Smooth muscle cell (in vitro differentiated cells): ENCODE measurements at regions not wholly inside any gene's neighbourhood (a gene's known extent, or its start where the extent isn't known, plus 50 kb on each side); places are given as distances from the start of the nearest gene placed in this dataset.
A peak's percentile ranks its signal among the peaks of the same experiment; 100 is the strongest.

Source experiments
- DNase-seq: peaks from one replicate; lab custom pipeline; 2025; ENCODE audit not compliant: unreplicated experiment; lab: John Stamatoyannopoulos, UW
- H2AFZ ChIP-seq: fragments of 200-600 bp; sonication (generic); 2 replicates; pipeline ENCODE4 v1.6.0; 2016; ENCODE audit warnings: antibody characterized with exemption, low read depth, mild to moderate bottlenecking
- H3F3A ChIP-seq: fragments of 200-600 bp; sonication (generic); 2 replicates; pipeline ENCODE4 v1.6.0; 2017; ENCODE audit warnings: antibody characterized with exemption, low read depth
- H3K27ac ChIP-seq: fragments of 200-600 bp; sonication (generic); 2 replicates; pipeline ENCODE4 v1.5.1; 2016; ENCODE audit warnings: low read depth, mild to moderate bottlenecking
- H3K27me3 ChIP-seq: fragments of 200-600 bp; sonication (generic); 2 replicates; pipeline ENCODE4 v1.6.1; 2016; ENCODE audit warnings: low read depth, mild to moderate bottlenecking
- H3K36me3 ChIP-seq: fragments of 200-600 bp; sonication (generic); 2 replicates; pipeline ENCODE4 v1.5.1; 2016; ENCODE audit warnings: low read depth
- H3K4me1 ChIP-seq: fragments of 200-600 bp; sonication (generic); 2 replicates; pipeline ENCODE4 v1.5.1; 2016; ENCODE audit warnings: low read depth
- H3K4me2 ChIP-seq: fragments of 200-600 bp; sonication (generic); 2 replicates; pipeline ENCODE4 v1.6.0; 2016; ENCODE audit warnings: mild to moderate bottlenecking
- H3K4me3 ChIP-seq: fragments of 200-600 bp; sonication (generic); 2 replicates; pipeline ENCODE4 v1.5.1; 2016; ENCODE audit warnings: mild to moderate bottlenecking
- H3K79me2 ChIP-seq: fragments of 200-600 bp; sonication (generic); 2 replicates; pipeline ENCODE4 v1.6.0; 2016; ENCODE audit warnings: low read depth, mild to moderate bottlenecking
- H3K9ac ChIP-seq: fragments of 200-600 bp; sonication (generic); 2 replicates; pipeline ENCODE4 v1.6.0; 2016; ENCODE audit warnings: low read depth
- H3K9me3 ChIP-seq: fragments of 200-600 bp; sonication (generic); replicated peaks from 2 replicates; pipeline ENCODE4 v1.5.1; 2016; ENCODE audit warnings: low read depth
- H4K20me1 ChIP-seq: fragments of 200-600 bp; sonication (generic); 2 replicates; pipeline ENCODE4 v1.6.0; 2016; ENCODE audit warnings: low read depth
- WGBS: methylation state at CpG from one replicate; pipeline ENCODE4 v1.1.7; 2016; ENCODE audit warnings: low lambda C conversion rate; 5-methylcytosine and 5-hydroxymethylcytosine counted together
- TF ChIP-seq, protein P1 (sequence below): fragments of 200-600 bp; sonication (generic); IDR thresholded peaks from 2 replicates; pipeline ENCODE4 v1.5.1; 2017; ENCODE audit warnings: borderline replicate concordance, mild to moderate bottlenecking, antibody characterized with exemption; ENCODE audit not compliant: insufficient read depth, poor library complexity, severe bottlenecking

DNA sequence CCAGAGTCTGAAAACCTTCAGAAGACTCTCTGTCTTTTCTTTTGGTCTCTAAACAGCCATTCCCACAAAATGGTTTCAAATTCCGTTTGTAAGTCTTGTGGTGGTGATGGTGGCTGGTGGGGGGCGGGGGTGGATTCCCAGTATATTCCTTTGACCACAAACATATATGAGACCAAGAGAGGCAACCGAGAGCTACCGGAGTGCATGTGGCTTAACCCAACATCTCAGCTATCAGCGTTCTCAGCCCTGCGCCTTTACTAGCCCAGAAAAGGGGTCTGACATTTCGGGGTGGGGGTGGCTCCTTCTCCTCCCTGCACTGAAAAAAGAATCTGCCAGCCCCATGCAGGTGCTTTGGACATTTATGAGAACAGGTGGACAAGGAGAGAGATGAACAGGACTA lies 621.1 kb downstream of the ACTR3B start:
- DNase-seq: no peak
- no peaks in the 10 kb centered on the region for H3K9me3 ChIP-seq
- no peak overlapping the region for H3K9ac ChIP-seq
- TF ChIP-seq, protein P1, sequence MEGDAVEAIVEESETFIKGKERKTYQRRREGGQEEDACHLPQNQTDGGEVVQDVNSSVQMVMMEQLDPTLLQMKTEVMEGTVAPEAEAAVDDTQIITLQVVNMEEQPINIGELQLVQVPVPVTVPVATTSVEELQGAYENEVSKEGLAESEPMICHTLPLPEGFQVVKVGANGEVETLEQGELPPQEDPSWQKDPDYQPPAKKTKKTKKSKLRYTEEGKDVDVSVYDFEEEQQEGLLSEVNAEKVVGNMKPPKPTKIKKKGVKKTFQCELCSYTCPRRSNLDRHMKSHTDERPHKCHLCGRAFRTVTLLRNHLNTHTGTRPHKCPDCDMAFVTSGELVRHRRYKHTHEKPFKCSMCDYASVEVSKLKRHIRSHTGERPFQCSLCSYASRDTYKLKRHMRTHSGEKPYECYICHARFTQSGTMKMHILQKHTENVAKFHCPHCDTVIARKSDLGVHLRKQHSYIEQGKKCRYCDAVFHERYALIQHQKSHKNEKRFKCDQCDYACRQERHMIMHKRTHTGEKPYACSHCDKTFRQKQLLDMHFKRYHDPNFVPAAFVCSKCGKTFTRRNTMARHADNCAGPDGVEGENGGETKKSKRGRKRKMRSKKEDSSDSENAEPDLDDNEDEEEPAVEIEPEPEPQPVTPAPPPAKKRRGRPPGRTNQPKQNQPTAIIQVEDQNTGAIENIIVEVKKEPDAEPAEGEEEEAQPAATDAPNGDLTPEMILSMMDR: no peak
- WGBS: 65% methylated on average over 7 of the region's 7 CpGs
- no peaks in the 10 kb centered on the region for H3F3A ChIP-seq
- no peaks in the 10 kb centered on the region for H4K20me1 ChIP-seq
- no peak overlapping the region for H3K4me3 ChIP-seq
- H3K79me2 ChIP-seq: no peaks in the 10 kb centered on the region
- no peaks in the 10 kb centered on the region for H3K27me3 ChIP-seq
- H2AFZ ChIP-seq: no peak overlapping the region
- H3K27ac ChIP-seq: no peak overlapping the region
- H3K36me3 ChIP-seq: no peaks in the 10 kb centered on the region
- H3K4me2 ChIP-seq: no peak overlapping the region
- no peaks in the 10 kb centered on the region for H3K4me1 ChIP-seq

DNA sequence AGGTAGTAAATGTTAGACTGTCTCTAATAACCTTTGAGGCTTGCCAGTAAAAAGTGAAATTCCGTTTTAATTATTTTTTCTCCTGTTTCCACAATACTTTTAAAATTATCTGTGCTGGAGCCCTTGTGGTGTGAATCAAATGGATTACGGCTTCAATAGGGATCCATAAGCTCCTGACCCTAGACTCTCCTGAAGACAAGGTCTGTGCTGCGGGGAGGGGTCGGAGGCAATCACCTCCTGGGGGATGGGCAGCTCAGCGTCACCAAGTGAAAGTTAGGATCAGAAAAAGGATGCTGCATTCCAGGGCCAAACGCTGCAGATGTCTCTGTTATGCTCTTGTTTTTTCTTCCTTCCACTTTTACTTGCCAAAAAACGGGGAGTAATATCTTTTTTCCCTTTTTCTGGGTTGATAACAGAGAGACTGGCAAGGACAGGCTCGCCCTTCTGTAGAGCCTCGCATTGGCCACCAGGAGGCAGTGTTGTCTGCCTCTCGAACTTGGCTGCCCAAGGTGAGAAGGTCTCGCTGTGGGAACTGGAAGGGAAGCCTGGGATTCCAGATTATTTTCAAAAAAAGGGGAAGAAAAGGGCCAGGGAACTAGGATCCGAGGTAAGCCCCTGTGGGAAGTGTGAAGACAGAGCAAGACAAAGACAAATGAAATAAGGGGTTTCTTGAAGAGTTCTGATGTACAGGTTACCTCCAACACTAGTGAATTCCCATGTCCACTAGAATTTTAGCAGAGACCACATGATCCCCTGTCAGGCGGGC lies 621.9 kb downstream of the ACTR3B start:
- no peaks in the 10 kb centered on the region for H3K4me1 ChIP-seq
- H2AFZ ChIP-seq: no peak overlapping the region
- H3K4me3 ChIP-seq: no peak overlapping the region
- no peaks in the 10 kb centered on the region for H4K20me1 ChIP-seq
- H3K9me3 ChIP-seq: no peaks in the 10 kb centered on the region
- H3K27ac ChIP-seq: no peak overlapping the region
- no peaks in the 10 kb centered on the region for H3K36me3 ChIP-seq
- no peaks in the 10 kb centered on the region for H3K79me2 ChIP-seq
- no peak overlapping the region for H3K4me2 ChIP-seq
- H3K9ac ChIP-seq: no peak overlapping the region
- no peaks in the 10 kb centered on the region for H3F3A ChIP-seq
- WGBS: 23% methylated on average over 13 of the region's 13 CpGs
- TF ChIP-seq, protein P1: peak; percentile 52
- no peak for DNase-seq
- H3K27me3 ChIP-seq: no peaks in the 10 kb centered on the region

DNA sequence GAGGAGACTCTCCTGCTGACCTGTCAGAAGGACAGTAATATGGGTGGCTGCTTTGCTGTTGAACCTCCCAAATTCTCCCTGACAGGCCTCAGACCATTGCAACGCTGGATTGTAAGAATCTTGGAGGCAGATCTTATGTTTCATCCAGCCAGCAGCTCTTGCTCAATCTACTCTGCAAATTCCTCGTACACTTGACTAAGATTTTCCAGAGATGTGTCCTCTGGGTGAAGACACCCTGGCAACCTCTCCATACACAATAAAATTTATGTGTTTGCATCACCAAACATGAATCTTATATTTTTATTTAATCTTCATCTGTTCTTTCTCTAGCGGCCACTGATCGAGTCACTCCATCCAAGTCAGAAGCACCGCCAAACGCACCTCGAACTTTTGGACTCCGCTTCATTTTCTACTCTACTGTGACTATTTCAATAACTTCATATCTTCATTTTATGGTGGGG lies 623.1 kb downstream of the ACTR3B start:
- Histone ChIP-seq H3K9me3 (no peaks in the 10 kb centered on the region), H3K4me2 (no peak overlapping the region), H4K20me1 (no peaks in the 10 kb centered on the region), H3K79me2 (no peaks in the 10 kb centered on the region), H2AFZ (no peak overlapping the region), H3K9ac (no peak overlapping the region), H3K4me3 (no peak overlapping the region), H3K27me3 (no peaks in the 10 kb centered on the region), H3K4me1 (no peaks in the 10 kb centered on the region), H3K27ac (no peak overlapping the region), H3K36me3 (no peaks in the 10 kb centered on the region), H3F3A (no peaks in the 10 kb centered on the region)
- WGBS: 84% methylated on average over 8 of the region's 8 CpGs
- TF ChIP-seq, protein P1: no peak
- DNase-seq: no peak

DNA sequence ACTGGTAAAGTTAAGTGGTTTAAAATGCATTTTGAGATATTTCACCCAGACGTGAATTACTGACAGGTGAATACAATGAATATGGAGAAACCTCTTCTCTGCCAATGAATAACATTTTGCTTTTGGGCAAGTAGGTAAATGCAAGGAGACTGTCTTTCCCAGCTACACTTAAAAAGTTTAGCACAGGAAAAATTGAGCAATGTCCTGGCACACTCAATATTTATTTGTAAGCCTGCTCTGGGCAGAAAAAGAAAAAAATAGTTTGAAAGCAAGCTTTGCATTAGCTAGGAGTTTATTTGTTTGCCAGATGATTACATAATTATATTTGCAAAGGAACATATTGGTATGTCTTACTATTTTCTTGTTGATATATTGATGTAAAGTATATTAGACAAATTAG lies 624.2 kb downstream of the ACTR3B start:
- H3K9ac ChIP-seq: no peak overlapping the region
- H3K9me3 ChIP-seq: no peaks in the 10 kb centered on the region
- H3F3A ChIP-seq: no peaks in the 10 kb centered on the region
- H3K36me3 ChIP-seq: no peaks in the 10 kb centered on the region
- H3K4me1 ChIP-seq: no peaks in the 10 kb centered on the region
- no peak overlapping the region for H3K27ac ChIP-seq
- H4K20me1 ChIP-seq: no peaks in the 10 kb centered on the region
- H2AFZ ChIP-seq: no peak overlapping the region
- DNase-seq: no peak
- no peaks in the 10 kb centered on the region for H3K27me3 ChIP-seq
- no peaks in the 10 kb centered on the region for H3K79me2 ChIP-seq
- H3K4me2 ChIP-seq: no peak overlapping the region
- H3K4me3 ChIP-seq: no peak overlapping the region
- WGBS: 69% methylated on average over 1 of the region's 1 CpG
- TF ChIP-seq, protein P1: no peak
